ENCODE measurements at regions not wholly inside any gene's neighbourhood (a gene's known extent, or its start where the extent isn't known, plus 50 kb on each side); places are given as distances from the start of the nearest gene placed in this dataset.

GRCh38 chr18:44458777-44459176 is 221.9 kb upstream of the SETBP1 start:
- in situ Hi-C loops (cut with HindIII; ENCODE audit: low pct_unique_long_range_greater_than_20kb, low sequenced_read_pairs): no loop called here
- no peak for DNase-seq (ENCODE audit: low read depth, low spot score)

GRCh38 chr18:44464398-44465180 is 216.1 kb upstream of the SETBP1 start:
- peak; percentile 13 for DNase-seq (ENCODE audit: low read depth, low spot score)
- in situ Hi-C loops (cut with HindIII; ENCODE audit: low pct_unique_long_range_greater_than_20kb, low sequenced_read_pairs): no loop called here

- in situ Hi-C loops (cut with HindIII; ENCODE audit: low pct_unique_long_range_greater_than_20kb, low sequenced_read_pairs): no loop called here
- no peak for DNase-seq (ENCODE audit: low read depth, low spot score)
Measured at GRCh38 chr18:44465381-44465841, 215.3 kb upstream of the SETBP1 start.

GRCh38 chr18:44466997-44467396 is 213.7 kb upstream of the SETBP1 start:
- in situ Hi-C loops (cut with HindIII; ENCODE audit: low pct_unique_long_range_greater_than_20kb, low sequenced_read_pairs): no loop called here
- DNase-seq (ENCODE audit: low read depth, low spot score): no peak

- no peak for DNase-seq (ENCODE audit: low read depth, low spot score)
- in situ Hi-C loops (cut with HindIII; ENCODE audit: low pct_unique_long_range_greater_than_20kb, low sequenced_read_pairs): no loop called here
Measured at GRCh38 chr18:44467718-44468117, 213.0 kb upstream of the SETBP1 start.

GRCh38 chr18:44473394-44474066 is 207.2 kb upstream of the SETBP1 start:
- in situ Hi-C loops (cut with HindIII; ENCODE audit: low pct_unique_long_range_greater_than_20kb, low sequenced_read_pairs): no loop called here
- no peak for DNase-seq (ENCODE audit: low read depth, low spot score)

GRCh38 chr18:44474067-44474411 is 206.6 kb upstream of the SETBP1 start:
- no peak for DNase-seq (ENCODE audit: low read depth, low spot score)
- in situ Hi-C loops (cut with HindIII; ENCODE audit: low pct_unique_long_range_greater_than_20kb, low sequenced_read_pairs): no loop called here

- in situ Hi-C loops (cut with HindIII; ENCODE audit: low pct_unique_long_range_greater_than_20kb, low sequenced_read_pairs): no loop called here
- no peak for DNase-seq (ENCODE audit: low read depth, low spot score)
Measured at GRCh38 chr18:44474591-44474990, 206.1 kb upstream of the SETBP1 start.

- no peak for DNase-seq (ENCODE audit: low read depth, low spot score)
- in situ Hi-C loops (cut with HindIII; ENCODE audit: low pct_unique_long_range_greater_than_20kb, low sequenced_read_pairs): no loop called here
Measured at GRCh38 chr18:44482761-44483160, 197.9 kb upstream of the SETBP1 start.

- in situ Hi-C loops (cut with HindIII; ENCODE audit: low pct_unique_long_range_greater_than_20kb, low sequenced_read_pairs): no loop called here
Measured at GRCh38 chr18:44495151-44495550, 185.5 kb upstream of the SETBP1 start.

GRCh38 chr18:44497311-44497710 is 183.4 kb upstream of the SETBP1 start:
- in situ Hi-C loops (cut with HindIII; ENCODE audit: low pct_unique_long_range_greater_than_20kb, low sequenced_read_pairs): no loop called here
- no peak for DNase-seq (ENCODE audit: low read depth, low spot score)

More at GRCh38 chr18:44495151-44495550, 185.5 kb upstream of the SETBP1 start:
- no peak for DNase-seq (ENCODE audit: low read depth, low spot score)

GRCh38 chr18:44497757-44498490 is 182.8 kb upstream of the SETBP1 start:
- no peak for DNase-seq (ENCODE audit: low read depth, low spot score)
- in situ Hi-C loops (cut with HindIII; ENCODE audit: low pct_unique_long_range_greater_than_20kb, low sequenced_read_pairs): no loop called here

- in situ Hi-C loops (cut with HindIII; ENCODE audit: low pct_unique_long_range_greater_than_20kb, low sequenced_read_pairs): no loop called here
- no peak for DNase-seq (ENCODE audit: low read depth, low spot score)
Measured at GRCh38 chr18:44500808-44501610, 179.7 kb upstream of the SETBP1 start.

- in situ Hi-C loops (cut with HindIII; ENCODE audit: low pct_unique_long_range_greater_than_20kb, low sequenced_read_pairs): no loop called here
- no peak for DNase-seq (ENCODE audit: low read depth, low spot score)
Measured at GRCh38 chr18:44502221-44502620, 178.5 kb upstream of the SETBP1 start.

- DNase-seq (ENCODE audit: low read depth, low spot score): no peak
- in situ Hi-C loops (cut with HindIII; ENCODE audit: low pct_unique_long_range_greater_than_20kb, low sequenced_read_pairs): no loop called here
Measured at GRCh38 chr18:44502790-44503189, 177.9 kb upstream of the SETBP1 start.

- in situ Hi-C loops (cut with HindIII; ENCODE audit: low pct_unique_long_range_greater_than_20kb, low sequenced_read_pairs): no loop called here
- DNase-seq (ENCODE audit: low read depth, low spot score): no peak
Measured at GRCh38 chr18:44503854-44504253, 176.8 kb upstream of the SETBP1 start.

- DNase-seq (ENCODE audit: low read depth, low spot score): no peak
- in situ Hi-C loops (cut with HindIII; ENCODE audit: low pct_unique_long_range_greater_than_20kb, low sequenced_read_pairs): no loop called here
Measured at GRCh38 chr18:44507729-44508325, 172.9 kb upstream of the SETBP1 start.
